GM12865 (cell line): ENCODE measurements at regions not wholly inside any gene's neighbourhood (a gene's known extent, or its start where the extent isn't known, plus 50 kb on each side); places are given as distances from the start of the nearest gene placed in this dataset.

Source experiments
- DNase-seq: peaks from one replicate; pipeline ENCODE4 v3.0.0; 2010; ENCODE audit warnings: low read depth
- H3K4me3 ChIP-seq: 2 replicates; pipeline ENCODE4 v1.5.1; 2011; ENCODE audit warnings: mild to moderate bottlenecking, low read depth, low read length, control low read depth
- TF ChIP-seq, protein P1 (sequence below): IDR thresholded peaks from 2 replicates; pipeline ENCODE4 v1.5.1; 2011; ENCODE audit warnings: low read length, control low read depth, low read depth, inconsistent platforms; ENCODE audit not compliant: insufficient read depth; ENCODE audit errors: missing control alignments

DNA sequence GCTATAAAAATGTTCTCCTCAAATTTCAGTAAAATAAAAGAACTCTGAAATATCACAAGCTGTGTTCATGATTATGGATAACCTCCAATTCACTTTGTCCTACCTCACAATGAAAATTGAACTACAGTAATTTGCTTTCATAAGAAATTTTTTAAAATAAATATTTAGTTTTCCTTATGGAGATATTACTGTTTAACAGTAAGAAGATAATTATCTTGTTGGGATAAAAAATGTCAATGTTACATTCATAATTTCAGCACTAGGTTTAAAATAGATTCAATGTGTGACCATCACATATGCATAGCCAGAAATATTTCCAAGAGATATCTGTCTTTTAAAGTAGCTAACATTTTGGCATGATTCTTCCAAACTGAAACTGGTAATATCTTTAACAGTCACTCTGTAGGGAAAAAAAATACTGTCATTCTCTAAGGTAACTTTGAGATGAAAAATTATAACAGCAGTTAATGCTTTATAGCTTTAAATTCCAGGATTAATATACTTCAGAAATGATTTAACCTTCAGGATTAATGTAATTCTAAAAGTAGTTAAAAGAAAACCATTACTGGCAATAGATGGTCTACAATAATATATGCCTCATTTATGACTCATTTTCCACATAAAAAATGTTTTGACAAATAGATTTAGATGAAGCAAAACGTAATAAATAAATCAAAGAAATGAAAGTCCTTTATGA lies 91.3 kb downstream of the SPRY2 start:
- no peak for DNase-seq
- TF ChIP-seq, protein P1, sequence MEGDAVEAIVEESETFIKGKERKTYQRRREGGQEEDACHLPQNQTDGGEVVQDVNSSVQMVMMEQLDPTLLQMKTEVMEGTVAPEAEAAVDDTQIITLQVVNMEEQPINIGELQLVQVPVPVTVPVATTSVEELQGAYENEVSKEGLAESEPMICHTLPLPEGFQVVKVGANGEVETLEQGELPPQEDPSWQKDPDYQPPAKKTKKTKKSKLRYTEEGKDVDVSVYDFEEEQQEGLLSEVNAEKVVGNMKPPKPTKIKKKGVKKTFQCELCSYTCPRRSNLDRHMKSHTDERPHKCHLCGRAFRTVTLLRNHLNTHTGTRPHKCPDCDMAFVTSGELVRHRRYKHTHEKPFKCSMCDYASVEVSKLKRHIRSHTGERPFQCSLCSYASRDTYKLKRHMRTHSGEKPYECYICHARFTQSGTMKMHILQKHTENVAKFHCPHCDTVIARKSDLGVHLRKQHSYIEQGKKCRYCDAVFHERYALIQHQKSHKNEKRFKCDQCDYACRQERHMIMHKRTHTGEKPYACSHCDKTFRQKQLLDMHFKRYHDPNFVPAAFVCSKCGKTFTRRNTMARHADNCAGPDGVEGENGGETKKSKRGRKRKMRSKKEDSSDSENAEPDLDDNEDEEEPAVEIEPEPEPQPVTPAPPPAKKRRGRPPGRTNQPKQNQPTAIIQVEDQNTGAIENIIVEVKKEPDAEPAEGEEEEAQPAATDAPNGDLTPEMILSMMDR = no peak
- no peak overlapping the region for H3K4me3 ChIP-seq

DNA sequence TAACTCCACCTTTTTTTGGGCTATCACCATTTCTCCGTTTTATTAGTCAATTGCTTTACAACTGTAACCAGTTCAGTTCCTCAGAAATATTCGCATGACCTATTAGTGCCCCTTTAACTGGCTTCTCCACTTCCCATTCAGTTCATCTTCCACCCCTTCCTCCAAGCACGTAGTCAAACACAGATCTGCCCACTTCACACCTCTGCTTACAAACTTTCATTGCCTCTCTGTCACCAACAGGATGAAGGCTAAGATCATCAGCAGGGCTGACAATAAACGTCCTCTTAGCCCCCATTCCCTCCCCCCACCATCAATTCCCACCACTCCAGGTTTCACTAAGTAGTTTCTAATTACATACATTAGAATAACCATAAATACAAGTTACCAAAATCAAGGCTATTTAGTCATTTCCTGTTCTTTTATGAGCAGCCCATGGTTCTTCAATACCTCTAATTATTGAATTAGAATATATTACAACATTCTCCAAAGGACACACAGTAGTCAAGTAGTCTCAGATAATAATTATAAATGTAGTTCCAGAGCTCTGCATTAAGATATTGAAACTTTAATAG lies 95.7 kb downstream of the SPRY2 start:
- TF ChIP-seq, protein P1 = no peak
- no peak overlapping the region for H3K4me3 ChIP-seq
- no peak for DNase-seq

DNA sequence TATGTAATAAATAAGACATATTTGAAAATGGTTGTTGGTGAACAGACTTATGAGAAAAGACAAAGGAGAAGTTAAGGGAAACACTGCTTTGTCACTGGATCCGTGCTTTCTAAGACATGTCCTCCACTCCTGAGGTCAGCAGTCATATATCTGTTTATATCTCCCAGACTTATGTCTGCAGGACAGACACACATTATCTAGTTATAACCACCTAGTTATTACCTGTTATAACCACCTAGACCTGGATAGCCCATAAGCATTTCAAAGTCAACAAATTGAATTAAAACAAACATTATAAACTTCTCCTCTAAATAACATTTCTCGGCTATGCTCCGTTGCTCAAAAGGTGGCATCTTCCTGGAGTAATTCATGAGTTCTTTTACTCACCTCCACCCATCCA lies 96.4 kb downstream of the SPRY2 start:
- DNase-seq = no peak
- TF ChIP-seq, protein P1 = no peak
- H3K4me3 ChIP-seq = no peak overlapping the region

DNA sequence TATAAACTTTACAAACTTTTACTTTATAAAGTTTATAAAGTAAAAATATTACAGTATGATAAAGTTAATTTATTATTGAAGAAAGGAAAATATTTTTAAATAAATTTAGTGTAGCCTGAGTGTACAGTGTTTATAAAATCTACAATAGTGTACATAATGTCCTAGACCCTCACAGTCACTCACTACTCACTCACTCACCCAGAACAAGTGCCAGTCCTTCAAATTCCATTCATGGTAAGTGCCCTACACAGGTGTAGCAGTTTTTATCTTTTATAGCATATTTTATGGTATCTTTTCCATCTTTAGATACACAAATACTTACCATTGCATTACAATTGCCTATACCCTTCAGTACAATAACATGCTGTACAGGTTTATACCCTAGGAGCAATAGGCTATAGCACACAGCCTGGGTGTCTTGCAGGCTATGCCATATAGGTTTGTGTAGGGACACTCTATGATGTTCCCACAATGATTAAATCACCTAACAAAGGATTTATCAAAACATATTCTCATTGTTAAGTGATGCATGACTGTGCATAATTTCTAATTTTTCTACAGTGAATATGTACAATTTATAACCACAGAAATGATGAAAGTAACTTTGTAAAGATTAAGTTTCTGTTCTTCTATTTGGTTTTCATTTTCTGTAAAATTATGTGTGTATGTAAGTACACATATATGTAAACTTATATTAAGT lies 98.0 kb downstream of the SPRY2 start:
- no peak overlapping the region for H3K4me3 ChIP-seq
- TF ChIP-seq, protein P1 = no peak
- DNase-seq = no peak

- TF ChIP-seq, protein P1 = no peak
- no peak overlapping the region for H3K4me3 ChIP-seq
- no peak for DNase-seq
These were observed 101.2 kb downstream of the SPRY2 start for GRCh38 chr13:80239571-80240255.

- H3K4me3 ChIP-seq = no peak overlapping the region
- DNase-seq = no peak
- TF ChIP-seq, protein P1 = no peak
These were observed 101.8 kb downstream of the SPRY2 start for GRCh38 chr13:80239116-80239515.
